ENCODE measurements at regions not wholly inside any gene's neighbourhood (a gene's known extent, or its start where the extent isn't known, plus 50 kb on each side); places are given as distances from the start of the nearest gene placed in this dataset.

GRCh38 chr4:17230727-17231126, 281.2 kb downstream of the QDPR start:
- TF ChIP-seq POLR2AphosphoS5 (IDR thresholded peaks at IDR 0.05; ENCODE audit: borderline replicate concordance, low read depth, low read length) (no peak), EZH2 (IDR thresholded peaks at IDR 0.05) (no peak)

Data from SK-N-MC (cell line).